ENCODE measurements at regions not wholly inside any gene's neighbourhood (a gene's known extent, or its start where the extent isn't known, plus 50 kb on each side); places are given as distances from the start of the nearest gene placed in this dataset.

DNA sequence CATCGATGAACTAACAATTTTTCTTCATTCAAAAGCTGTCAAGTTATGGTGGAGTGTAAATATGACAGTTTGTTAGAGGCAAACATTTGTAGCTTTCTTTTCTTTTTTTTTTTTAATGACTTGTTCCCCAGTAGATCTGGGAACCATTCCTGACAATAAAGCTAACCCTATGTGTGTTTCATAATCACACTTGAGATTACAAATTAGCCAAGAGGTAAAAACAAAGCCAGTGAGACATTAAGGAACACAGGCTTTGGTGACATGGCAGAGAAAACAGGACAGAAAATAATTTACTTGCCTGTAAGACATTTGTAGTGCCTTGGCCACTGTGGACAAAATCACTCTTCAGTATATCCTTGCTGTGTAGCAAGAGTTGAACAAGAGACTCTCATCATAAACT lies 135.9 kb downstream of the UBE2E3 start:
- no peak for TF ChIP-seq POLR2A (IDR thresholded peaks at IDR 0.05)
- TF ChIP-seq, protein P1, sequence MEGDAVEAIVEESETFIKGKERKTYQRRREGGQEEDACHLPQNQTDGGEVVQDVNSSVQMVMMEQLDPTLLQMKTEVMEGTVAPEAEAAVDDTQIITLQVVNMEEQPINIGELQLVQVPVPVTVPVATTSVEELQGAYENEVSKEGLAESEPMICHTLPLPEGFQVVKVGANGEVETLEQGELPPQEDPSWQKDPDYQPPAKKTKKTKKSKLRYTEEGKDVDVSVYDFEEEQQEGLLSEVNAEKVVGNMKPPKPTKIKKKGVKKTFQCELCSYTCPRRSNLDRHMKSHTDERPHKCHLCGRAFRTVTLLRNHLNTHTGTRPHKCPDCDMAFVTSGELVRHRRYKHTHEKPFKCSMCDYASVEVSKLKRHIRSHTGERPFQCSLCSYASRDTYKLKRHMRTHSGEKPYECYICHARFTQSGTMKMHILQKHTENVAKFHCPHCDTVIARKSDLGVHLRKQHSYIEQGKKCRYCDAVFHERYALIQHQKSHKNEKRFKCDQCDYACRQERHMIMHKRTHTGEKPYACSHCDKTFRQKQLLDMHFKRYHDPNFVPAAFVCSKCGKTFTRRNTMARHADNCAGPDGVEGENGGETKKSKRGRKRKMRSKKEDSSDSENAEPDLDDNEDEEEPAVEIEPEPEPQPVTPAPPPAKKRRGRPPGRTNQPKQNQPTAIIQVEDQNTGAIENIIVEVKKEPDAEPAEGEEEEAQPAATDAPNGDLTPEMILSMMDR (IDR thresholded peaks at IDR 0.05) = no peak

Data from heart left ventricle (tissue), 13 donors.